ENCODE measurements at regions not wholly inside any gene's neighbourhood (a gene's known extent, or its start where the extent isn't known, plus 50 kb on each side); places are given as distances from the start of the nearest gene placed in this dataset.
A peak's percentile ranks its signal among the peaks of the same experiment; 100 is the strongest.

GRCh38 chr5:159515197-159515596 is 184.9 kb upstream of the IL12B start:
- no peak overlapping the region for H3K27ac ChIP-seq (replicated peaks)
- DNase-seq (ENCODE audit: low read depth in 1 of 2, low spot score in 1 of 2): no peak
- no peak for TF ChIP-seq POLR2AphosphoS5 (IDR thresholded peaks at IDR 0.05; ENCODE audit: low read depth)
- TF ChIP-seq, protein P1, sequence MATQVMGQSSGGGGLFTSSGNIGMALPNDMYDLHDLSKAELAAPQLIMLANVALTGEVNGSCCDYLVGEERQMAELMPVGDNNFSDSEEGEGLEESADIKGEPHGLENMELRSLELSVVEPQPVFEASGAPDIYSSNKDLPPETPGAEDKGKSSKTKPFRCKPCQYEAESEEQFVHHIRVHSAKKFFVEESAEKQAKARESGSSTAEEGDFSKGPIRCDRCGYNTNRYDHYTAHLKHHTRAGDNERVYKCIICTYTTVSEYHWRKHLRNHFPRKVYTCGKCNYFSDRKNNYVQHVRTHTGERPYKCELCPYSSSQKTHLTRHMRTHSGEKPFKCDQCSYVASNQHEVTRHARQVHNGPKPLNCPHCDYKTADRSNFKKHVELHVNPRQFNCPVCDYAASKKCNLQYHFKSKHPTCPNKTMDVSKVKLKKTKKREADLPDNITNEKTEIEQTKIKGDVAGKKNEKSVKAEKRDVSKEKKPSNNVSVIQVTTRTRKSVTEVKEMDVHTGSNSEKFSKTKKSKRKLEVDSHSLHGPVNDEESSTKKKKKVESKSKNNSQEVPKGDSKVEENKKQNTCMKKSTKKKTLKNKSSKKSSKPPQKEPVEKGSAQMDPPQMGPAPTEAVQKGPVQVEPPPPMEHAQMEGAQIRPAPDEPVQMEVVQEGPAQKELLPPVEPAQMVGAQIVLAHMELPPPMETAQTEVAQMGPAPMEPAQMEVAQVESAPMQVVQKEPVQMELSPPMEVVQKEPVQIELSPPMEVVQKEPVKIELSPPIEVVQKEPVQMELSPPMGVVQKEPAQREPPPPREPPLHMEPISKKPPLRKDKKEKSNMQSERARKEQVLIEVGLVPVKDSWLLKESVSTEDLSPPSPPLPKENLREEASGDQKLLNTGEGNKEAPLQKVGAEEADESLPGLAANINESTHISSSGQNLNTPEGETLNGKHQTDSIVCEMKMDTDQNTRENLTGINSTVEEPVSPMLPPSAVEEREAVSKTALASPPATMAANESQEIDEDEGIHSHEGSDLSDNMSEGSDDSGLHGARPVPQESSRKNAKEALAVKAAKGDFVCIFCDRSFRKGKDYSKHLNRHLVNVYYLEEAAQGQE (IDR thresholded peaks at IDR 0.05; ENCODE audit: insufficient replicate concordance, low read depth): no peak
- no peak for TF ChIP-seq CTCF (IDR thresholded peaks at IDR 0.05; ENCODE audit: insufficient read depth, low read length)
- no peak for TF ChIP-seq SPI1 (IDR thresholded peaks at IDR 0.05; ENCODE audit: borderline replicate concordance, low read depth)
- H3K4me3 ChIP-seq (replicated peaks; ENCODE audit: insufficient read depth, low read length): no peak overlapping the region
- no peaks in the 10 kb centered on the region for H3K27me3 ChIP-seq (ENCODE audit: insufficient read depth, poor library complexity, severe bottlenecking)

DNA sequence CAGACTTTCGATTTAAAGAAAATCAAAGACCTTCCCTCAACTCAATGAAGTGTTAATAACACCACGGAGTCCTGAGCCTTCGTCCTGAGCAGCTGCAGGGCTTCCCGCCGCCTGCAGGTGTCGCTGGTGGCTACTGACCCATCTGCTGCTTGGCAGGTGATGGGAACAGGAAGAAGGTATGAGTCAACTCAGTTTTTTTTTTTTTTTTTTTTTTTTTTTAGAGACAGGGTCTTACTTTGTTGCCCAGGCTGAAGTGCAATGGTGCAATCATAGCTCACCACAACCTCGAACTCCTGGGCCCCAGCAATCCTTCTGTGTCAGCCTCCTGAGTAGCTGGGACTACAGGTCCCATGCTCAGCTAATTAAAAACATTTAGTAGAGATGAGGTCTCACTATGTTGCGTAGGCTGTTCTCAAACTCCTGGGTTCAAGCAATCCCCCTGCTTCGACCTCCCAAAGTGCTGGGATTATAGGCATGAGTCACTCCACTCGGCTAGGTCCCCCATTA is 185.7 kb upstream of the IL12B start:
- no peaks in the 10 kb centered on the region for H3K27me3 ChIP-seq (ENCODE audit: insufficient read depth, poor library complexity, severe bottlenecking)
- peak; percentile 56 to 59 for DNase-seq (ENCODE audit: low read depth in 1 of 2, low spot score in 1 of 2)
- TF ChIP-seq GABPA (IDR thresholded peaks at IDR 0.05; ENCODE audit: low read depth) (no peak), CTCF (IDR thresholded peaks at IDR 0.05; ENCODE audit: insufficient read depth, low read length) (peak; percentile 79)
- H3K4me3 ChIP-seq (replicated peaks; ENCODE audit: insufficient read depth, low read length): no peak overlapping the region
- no peak overlapping the region for H3K27ac ChIP-seq (replicated peaks)

- TF ChIP-seq CTCF (IDR thresholded peaks at IDR 0.05; ENCODE audit: insufficient read depth, low read length) (no peak), SPI1 (IDR thresholded peaks at IDR 0.05; ENCODE audit: borderline replicate concordance, low read depth) (no peak), POLR2AphosphoS5 (IDR thresholded peaks at IDR 0.05; ENCODE audit: low read depth) (no peak), GABPA (IDR thresholded peaks at IDR 0.05; ENCODE audit: low read depth) (no peak)
- TF ChIP-seq, protein P1 (IDR thresholded peaks at IDR 0.05; ENCODE audit: insufficient replicate concordance, low read depth): no peak
- no peak for DNase-seq (ENCODE audit: low read depth in 1 of 2, low spot score in 1 of 2)
- no peak overlapping the region for H3K4me3 ChIP-seq (replicated peaks; ENCODE audit: insufficient read depth, low read length)
- no peak overlapping the region for H3K27ac ChIP-seq (replicated peaks)
- no peaks in the 10 kb centered on the region for H3K27me3 ChIP-seq (ENCODE audit: insufficient read depth, poor library complexity, severe bottlenecking)
Measured at GRCh38 chr5:159518371-159518770, 188.1 kb upstream of the IL12B start.

- no peak overlapping the region for H3K4me3 ChIP-seq (replicated peaks; ENCODE audit: insufficient read depth, low read length)
Measured at GRCh38 chr5:159519365-159519764, 189.1 kb upstream of the IL12B start.

More at GRCh38 chr5:159519365-159519764, 189.1 kb upstream of the IL12B start:
- no peak for DNase-seq (ENCODE audit: low read depth in 1 of 2, low spot score in 1 of 2)
- Histone ChIP-seq H3K27me3 (ENCODE audit: insufficient read depth, poor library complexity, severe bottlenecking) (no peaks in the 10 kb centered on the region), H3K27ac (replicated peaks) (no peak overlapping the region)
- TF ChIP-seq POLR2AphosphoS5 (IDR thresholded peaks at IDR 0.05; ENCODE audit: low read depth): no peak
- no peak for TF ChIP-seq SPI1 (IDR thresholded peaks at IDR 0.05; ENCODE audit: borderline replicate concordance, low read depth)
- no peak for TF ChIP-seq CTCF (IDR thresholded peaks at IDR 0.05; ENCODE audit: insufficient read depth, low read length)
- no peak for TF ChIP-seq GABPA (IDR thresholded peaks at IDR 0.05; ENCODE audit: low read depth)
- TF ChIP-seq, protein P1 (IDR thresholded peaks at IDR 0.05; ENCODE audit: insufficient replicate concordance, low read depth): no peak
